Panc1 (cell line): ENCODE measurements at regions not wholly inside any gene's neighbourhood (a gene's known extent, or its start where the extent isn't known, plus 50 kb on each side); places are given as distances from the start of the nearest gene placed in this dataset.

Source experiments
- ATAC-seq: fragments of 200-7000 bp; cut with Tn5 transposase; 2 replicates; pipeline ENCODE4 v1.9.1; 2020; ENCODE audit warnings: mild to moderate bottlenecking, moderate library complexity
- BruUV-seq: library from RNA; stranded (reverse); fragments of 400-500 nt; replicated peaks from 2 replicates; lab custom pipeline; 2021; lab: Mats Ljungman, UMichigan
- CTCF ChIA-PET: fragments of 300-600 bp; sonication (Branson Sonifier 250); formaldehyde crosslinking; loops from one replicate; lab custom pipeline; 2022; ENCODE audit warnings: antibody characterized with exemption; lab: Charles Lee
- POLR2A ChIA-PET: fragments of 300-600 bp; sonication (Branson Sonifier 250); formaldehyde crosslinking; loops from one replicate; lab custom pipeline; 2022; ENCODE audit warnings: antibody characterized with exemption; lab: Charles Lee
- DNase-seq: peaks from one replicate; pipeline ENCODE4 v3.0.0-alpha.2; 2010; ENCODE audit warnings: low read depth, low spot score
- H3K27ac ChIP-seq: 2 replicates; pipeline ENCODE4 v1.5.1; 2011; ENCODE audit warnings: mild to moderate bottlenecking, low read length, inconsistent platforms
- H3K27me3 ChIP-seq: fragments of 200-500 bp; sonication (Bioruptor generic); 2 replicates; pipeline ENCODE4 v1.6.0; 2014; ENCODE audit warnings: low read length, inconsistent platforms; ENCODE audit not compliant: control insufficient read depth, insufficient read depth
- H3K36me3 ChIP-seq: fragments of 200-500 bp; sonication (Bioruptor generic); 2 replicates; pipeline ENCODE4 v1.5.1; 2014; ENCODE audit warnings: inconsistent platforms, mild to moderate bottlenecking, low read length, moderate library complexity; ENCODE audit not compliant: control insufficient read depth, insufficient read depth
- H3K4me1 ChIP-seq: 2 replicates; pipeline ENCODE4 v1.5.1; 2011; ENCODE audit warnings: inconsistent platforms, mild to moderate bottlenecking, low read length, moderate library complexity; ENCODE audit not compliant: control insufficient read depth, insufficient read depth
- H3K4me3 ChIP-seq, 2 experiments: 2 replicates each; pipeline ENCODE4 v1.5.1; 2011 to 2012; ENCODE audit warnings: low read depth in 2 of 2, low read length in 2 of 2, mild to moderate bottlenecking in 2 of 2, inconsistent platforms in 1 of 2, moderate library complexity in 1 of 2
- H3K9me3 ChIP-seq: fragments of 200-500 bp; sonication (Bioruptor generic); 2 replicates; pipeline ENCODE4 v1.5.1; 2014; ENCODE audit warnings: low read depth, mild to moderate bottlenecking, inconsistent platforms, low read length, moderate library complexity; ENCODE audit not compliant: control insufficient read depth, insufficient read depth
- POLR2AphosphoS5 ChIP-seq: IDR thresholded peaks from 2 replicates; pipeline ENCODE4 v1.6.1; 2012; ENCODE audit warnings: mild to moderate bottlenecking, low read depth, low read length, moderate library complexity
- SIN3A ChIP-seq: IDR thresholded peaks from 2 replicates; pipeline ENCODE4 v1.6.1; 2012; ENCODE audit warnings: low read depth, mild to moderate bottlenecking, low read length, moderate library complexity, borderline replicate concordance; ENCODE audit not compliant: insufficient read depth
- TCF7L2 ChIP-seq: IDR thresholded peaks from 2 replicates; pipeline ENCODE4 v1.6.1; 2011; ENCODE audit warnings: mild to moderate bottlenecking, low read depth, low read length, inconsistent platforms
- in situ Hi-C: cut with HindIII; loops from 2 replicates; pipeline ENCODE4 v1.10.0; 2016; ENCODE audit warnings: low sequenced_read_pairs, low pct_unique_long_range_greater_than_20kb
- intact Hi-C: fragments of 100-400 bp; cut with micrococcal nuclease; formaldehyde crosslinking; loops from one replicate; pipeline ENCODE4 v1.10.0; 2022; ENCODE audit not compliant: unreplicated experiment
- TF ChIP-seq, protein P1 (sequence below): fragments of 450-650 bp; IDR thresholded peaks from 2 replicates; pipeline ENCODE4 v1.5.1; 2017; ENCODE audit warnings: mild to moderate bottlenecking
- TF ChIP-seq, protein P2 (sequence below), 2 experiments: IDR thresholded peaks; 2 replicates each; pipeline ENCODE4 v1.6.1; 2011 to 2012; ENCODE audit warnings: low read depth in 2 of 2, control low read depth in 1 of 2, low read length in 1 of 2, mild to moderate bottlenecking in 1 of 2, moderate library complexity in 1 of 2; ENCODE audit not compliant: insufficient read depth in 1 of 2

DNA sequence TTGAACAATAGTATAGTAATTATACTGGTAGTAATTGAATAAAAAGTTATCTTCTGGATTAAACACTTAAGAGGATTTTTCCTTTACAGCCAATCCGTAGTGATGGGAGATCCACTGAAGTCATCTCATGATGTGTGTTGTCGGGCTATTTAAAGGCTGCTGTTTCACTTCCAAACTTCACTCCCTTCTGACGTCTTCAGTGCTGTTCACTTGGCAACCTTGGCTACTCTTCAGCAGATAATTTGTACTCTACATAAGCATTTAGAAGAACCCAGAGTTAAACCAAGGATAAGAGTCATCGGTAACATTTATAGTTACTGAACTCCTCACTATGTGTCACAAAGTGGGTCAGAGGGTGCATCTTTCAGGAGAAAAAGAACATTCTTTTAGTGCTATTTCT is 179.1 kb upstream of the EYA4 start:
- Histone ChIP-seq H3K9me3 (no peaks in the 10 kb centered on the region), H3K27ac (no peak overlapping the region), H3K4me1 (no peaks in the 10 kb centered on the region; the same call in 1 of the 2 replicates), H3K27me3 (no peaks in the 10 kb centered on the region), H3K36me3 (no peaks in the 10 kb centered on the region), H3K4me3 (no peak overlapping the region)
- ATAC-seq (no peak), DNase-seq (no peak)
- in situ Hi-C loops (no loop called here), intact Hi-C loops (no loop called here)
- TF ChIP-seq, protein P1, sequence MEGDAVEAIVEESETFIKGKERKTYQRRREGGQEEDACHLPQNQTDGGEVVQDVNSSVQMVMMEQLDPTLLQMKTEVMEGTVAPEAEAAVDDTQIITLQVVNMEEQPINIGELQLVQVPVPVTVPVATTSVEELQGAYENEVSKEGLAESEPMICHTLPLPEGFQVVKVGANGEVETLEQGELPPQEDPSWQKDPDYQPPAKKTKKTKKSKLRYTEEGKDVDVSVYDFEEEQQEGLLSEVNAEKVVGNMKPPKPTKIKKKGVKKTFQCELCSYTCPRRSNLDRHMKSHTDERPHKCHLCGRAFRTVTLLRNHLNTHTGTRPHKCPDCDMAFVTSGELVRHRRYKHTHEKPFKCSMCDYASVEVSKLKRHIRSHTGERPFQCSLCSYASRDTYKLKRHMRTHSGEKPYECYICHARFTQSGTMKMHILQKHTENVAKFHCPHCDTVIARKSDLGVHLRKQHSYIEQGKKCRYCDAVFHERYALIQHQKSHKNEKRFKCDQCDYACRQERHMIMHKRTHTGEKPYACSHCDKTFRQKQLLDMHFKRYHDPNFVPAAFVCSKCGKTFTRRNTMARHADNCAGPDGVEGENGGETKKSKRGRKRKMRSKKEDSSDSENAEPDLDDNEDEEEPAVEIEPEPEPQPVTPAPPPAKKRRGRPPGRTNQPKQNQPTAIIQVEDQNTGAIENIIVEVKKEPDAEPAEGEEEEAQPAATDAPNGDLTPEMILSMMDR = no peak
- TF ChIP-seq SIN3A = no peak
- TF ChIP-seq TCF7L2 = no peak
- TF ChIP-seq, protein P2, sequence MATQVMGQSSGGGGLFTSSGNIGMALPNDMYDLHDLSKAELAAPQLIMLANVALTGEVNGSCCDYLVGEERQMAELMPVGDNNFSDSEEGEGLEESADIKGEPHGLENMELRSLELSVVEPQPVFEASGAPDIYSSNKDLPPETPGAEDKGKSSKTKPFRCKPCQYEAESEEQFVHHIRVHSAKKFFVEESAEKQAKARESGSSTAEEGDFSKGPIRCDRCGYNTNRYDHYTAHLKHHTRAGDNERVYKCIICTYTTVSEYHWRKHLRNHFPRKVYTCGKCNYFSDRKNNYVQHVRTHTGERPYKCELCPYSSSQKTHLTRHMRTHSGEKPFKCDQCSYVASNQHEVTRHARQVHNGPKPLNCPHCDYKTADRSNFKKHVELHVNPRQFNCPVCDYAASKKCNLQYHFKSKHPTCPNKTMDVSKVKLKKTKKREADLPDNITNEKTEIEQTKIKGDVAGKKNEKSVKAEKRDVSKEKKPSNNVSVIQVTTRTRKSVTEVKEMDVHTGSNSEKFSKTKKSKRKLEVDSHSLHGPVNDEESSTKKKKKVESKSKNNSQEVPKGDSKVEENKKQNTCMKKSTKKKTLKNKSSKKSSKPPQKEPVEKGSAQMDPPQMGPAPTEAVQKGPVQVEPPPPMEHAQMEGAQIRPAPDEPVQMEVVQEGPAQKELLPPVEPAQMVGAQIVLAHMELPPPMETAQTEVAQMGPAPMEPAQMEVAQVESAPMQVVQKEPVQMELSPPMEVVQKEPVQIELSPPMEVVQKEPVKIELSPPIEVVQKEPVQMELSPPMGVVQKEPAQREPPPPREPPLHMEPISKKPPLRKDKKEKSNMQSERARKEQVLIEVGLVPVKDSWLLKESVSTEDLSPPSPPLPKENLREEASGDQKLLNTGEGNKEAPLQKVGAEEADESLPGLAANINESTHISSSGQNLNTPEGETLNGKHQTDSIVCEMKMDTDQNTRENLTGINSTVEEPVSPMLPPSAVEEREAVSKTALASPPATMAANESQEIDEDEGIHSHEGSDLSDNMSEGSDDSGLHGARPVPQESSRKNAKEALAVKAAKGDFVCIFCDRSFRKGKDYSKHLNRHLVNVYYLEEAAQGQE (IDR thresholded peaks at IDR 0.05; ENCODE audit: insufficient read depth in 1 of 2, low read depth in 2 of 2, low read length in 1 of 2) = no peak
- no peak for TF ChIP-seq POLR2AphosphoS5
- ChIA-PET POLR2A (no interaction called here), CTCF (no interaction called here)
- BruUV-seq = no TSS peak

DNA sequence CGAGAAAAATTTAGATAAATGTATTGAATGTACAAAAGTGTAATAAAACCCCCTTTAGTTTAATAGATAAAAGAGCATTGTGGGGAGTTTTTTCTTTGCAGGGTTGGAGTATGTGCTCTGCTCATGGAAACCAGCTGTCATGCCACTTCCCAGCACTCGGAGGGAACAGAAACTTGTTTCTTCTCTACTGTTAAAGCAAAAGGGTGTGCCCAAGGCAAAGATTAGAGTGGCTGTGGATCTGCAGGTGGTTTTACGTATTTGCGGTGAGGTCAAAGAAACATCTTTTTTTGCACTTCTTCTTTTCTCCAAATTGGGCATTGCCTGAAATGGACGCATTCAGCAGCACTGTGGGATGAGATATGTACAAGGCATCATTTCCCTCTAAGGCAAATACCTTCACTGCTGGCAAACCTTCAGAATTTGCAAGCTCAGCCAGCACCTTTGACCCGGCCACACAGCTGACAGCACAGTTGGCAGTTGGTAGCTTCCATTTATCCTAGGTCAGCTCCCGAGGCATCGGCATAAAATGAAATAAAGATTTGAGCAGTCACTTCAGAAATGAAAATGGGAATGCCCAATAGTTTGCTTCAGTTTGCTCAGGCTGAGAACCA is 178.4 kb upstream of the EYA4 start:
- no TSS peak for BruUV-seq
- DNase-seq = no peak
- Histone ChIP-seq H3K27ac (no peak overlapping the region), H3K36me3 (no peaks in the 10 kb centered on the region), H3K27me3 (no peaks in the 10 kb centered on the region), H3K4me3 (no peak overlapping the region), H3K9me3 (no peaks in the 10 kb centered on the region), H3K4me1 (no peaks in the 10 kb centered on the region; the same call in 1 of the 2 replicates)
- CTCF ChIA-PET = no interaction called here
- intact Hi-C loops (no loop called here), in situ Hi-C loops (no loop called here)
- no peak for ATAC-seq
- POLR2A ChIA-PET = no interaction called here
- TF ChIP-seq, protein P2 (IDR thresholded peaks at IDR 0.05; ENCODE audit: insufficient read depth in 1 of 2, low read depth in 2 of 2, low read length in 1 of 2) = no peak
- TF ChIP-seq POLR2AphosphoS5 (no peak), TCF7L2 (no peak), SIN3A (no peak)
- TF ChIP-seq, protein P1 = no peak
